Daoy (cell line): ENCODE measurements at regions not wholly inside any gene's neighbourhood (a gene's known extent, or its start where the extent isn't known, plus 50 kb on each side); places are given as distances from the start of the nearest gene placed in this dataset.
"Not testable (repeated sequence)": the region's sequence is repeated elsewhere in the genome, so short reads cannot be mapped to it uniquely, and the experiment has no call there.

Source experiments
- DNase-seq: peaks from one replicate; pipeline ENCODE4 v3.0.0-alpha.2; 2015; ENCODE audit warnings: low read depth

GRCh38 chr18:70394672-70395071 is 105.8 kb downstream of the SOCS6 start:
- no peak for DNase-seq

GRCh38 chr18:70390371-70391090 is 101.7 kb downstream of the SOCS6 start:
- no peak for DNase-seq

GRCh38 chr18:70389036-70389435 is 100.2 kb downstream of the SOCS6 start:
- DNase-seq = not testable (repeated sequence)

GRCh38 chr18:70387027-70387426 is 98.2 kb downstream of the SOCS6 start:
- DNase-seq = no peak

GRCh38 chr18:70386582-70386981 is 97.7 kb downstream of the SOCS6 start:
- no peak for DNase-seq

GRCh38 chr18:70385474-70385873 is 96.6 kb downstream of the SOCS6 start:
- no peak for DNase-seq

GRCh38 chr18:70384181-70384790 is 95.4 kb downstream of the SOCS6 start:
- peak; percentile 94 for DNase-seq

- DNase-seq = no peak
Measured at GRCh38 chr18:70382992-70383717, 94.3 kb downstream of the SOCS6 start.

GRCh38 chr18:70382017-70382416 is 93.2 kb downstream of the SOCS6 start:
- no peak for DNase-seq

GRCh38 chr18:70380915-70381896 is 92.4 kb downstream of the SOCS6 start:
- no peak for DNase-seq
